ENCODE measurements at regions not wholly inside any gene's neighbourhood (a gene's known extent, or its start where the extent isn't known, plus 50 kb on each side); places are given as distances from the start of the nearest gene placed in this dataset.

GRCh38 chr5:1748271-1748670, 51.4 kb downstream of the MRPL36 start:
- BruUV-seq (replicated peaks) = no TSS peak
- ATAC-seq (no peak), FAIRE-seq (no peak), DNase-seq (ENCODE audit: low spot score) (no peak)
- Histone ChIP-seq H3K9ac (ENCODE audit: insufficient read depth, low read depth, low read length) (no peak overlapping the region), H2AFZ (ENCODE audit: low read length) (no peak overlapping the region), H3K36me3 (replicated peaks in 1 of 2; ENCODE audit: control insufficient read depth in 1 of 2, insufficient read depth in 2 of 2, low read length in 2 of 2) (no peaks in the 10 kb centered on the region), H3K4me2 (ENCODE audit: low read depth, low read length) (no peak overlapping the region), H3K27ac (ENCODE audit: extremely low read length, insufficient read depth, low read length) (no peak overlapping the region), H3K79me2 (ENCODE audit: insufficient read depth, low read length) (no peaks in the 10 kb centered on the region), H3K9me3 (ENCODE audit: low read length) (no peaks in the 10 kb centered on the region), H3K27me3 (ENCODE audit: control insufficient read depth in 1 of 2, insufficient read depth in 2 of 2, low read length in 2 of 2) (peaks cover 6 to 95% of the 10 kb centered on the region in 2 experiments; a peak in 4 of 5 replicates), H4K20me1 (ENCODE audit: insufficient read depth, low read length) (no peaks in the 10 kb centered on the region), H3K4me1 (ENCODE audit: insufficient read depth, low read length) (no peaks in the 10 kb centered on the region), H3K4me3 (replicated peaks in 1 of 3; ENCODE audit: insufficient read depth in 1 of 3, low read depth in 2 of 3, low read length in 3 of 3) (no peak overlapping the region)
- ChIA-PET POLR2A (no interaction called here), CTCF (ENCODE audit: low intra/inter-chr PET ratio, low total read pairs) (no interaction called here)
- intact Hi-C loops (cut with micrococcal nuclease; ENCODE audit: unreplicated experiment) = no loop called here
- WGBS (ENCODE audit: low lambda C conversion rate) = 12% methylated on average over 12 of the region's 12 CpGs
- TF ChIP-seq POGK (CRISPR knock-in tag; conservative IDR thresholded peaks at IDR 0.05) (no peak), ZNF180 (CRISPR knock-in tag; IDR thresholded peaks at IDR 0.05; ENCODE audit: borderline replicate concordance, low read depth) (no peak), KDM4B (CRISPR knock-in tag; IDR thresholded peaks at IDR 0.05) (no peak), ZNF124 (CRISPR knock-in tag; IDR thresholded peaks at IDR 0.05) (no peak), DR1 (CRISPR knock-in tag; IDR thresholded peaks at IDR 0.05) (no peak)
- in situ Hi-C loops (cut with HindIII; ENCODE audit: extremely low pct_ligation_motif_present, low pct_unique_long_range_greater_than_20kb) = no loop called here

GRCh38 chr5:1747803-1748085, 51.9 kb downstream of the MRPL36 start:
- H3K9me3 ChIP-seq (ENCODE audit: low read length) = no peaks in the 10 kb centered on the region
- no CpG with 5 or more reads among the region's 5 CpGs for WGBS (ENCODE audit: low lambda C conversion rate)
- H2AFZ ChIP-seq (ENCODE audit: low read length) = no peak overlapping the region
- H3K4me3 ChIP-seq (replicated peaks in 1 of 3; ENCODE audit: insufficient read depth in 1 of 3, low read depth in 2 of 3, low read length in 3 of 3) = no peak overlapping the region
- H3K4me2 ChIP-seq (ENCODE audit: low read depth, low read length) = no peak overlapping the region
- no peak for FAIRE-seq
- no peaks in the 10 kb centered on the region for H4K20me1 ChIP-seq (ENCODE audit: insufficient read depth, low read length)
- ChIA-PET CTCF (ENCODE audit: low intra/inter-chr PET ratio, low total read pairs) (no interaction called here), POLR2A (no interaction called here)
- DNase-seq (ENCODE audit: low spot score) = no peak
- H3K36me3 ChIP-seq (replicated peaks in 1 of 2; ENCODE audit: control insufficient read depth in 1 of 2, insufficient read depth in 2 of 2, low read length in 2 of 2) = no peaks in the 10 kb centered on the region
- in situ Hi-C loops (cut with HindIII; ENCODE audit: extremely low pct_ligation_motif_present, low pct_unique_long_range_greater_than_20kb) (no loop called here), intact Hi-C loops (cut with micrococcal nuclease; ENCODE audit: unreplicated experiment) (no loop called here)
- peaks cover 6 to 95% of the 10 kb centered on the region in 2 experiments; a peak in 4 of 5 replicates for H3K27me3 ChIP-seq (ENCODE audit: control insufficient read depth in 1 of 2, insufficient read depth in 2 of 2, low read length in 2 of 2)
- no peaks in the 10 kb centered on the region for H3K79me2 ChIP-seq (ENCODE audit: insufficient read depth, low read length)
- no TSS peak for BruUV-seq (replicated peaks)
- H3K4me1 ChIP-seq (ENCODE audit: insufficient read depth, low read length) = no peaks in the 10 kb centered on the region
- H3K27ac ChIP-seq (ENCODE audit: extremely low read length, insufficient read depth, low read length) = no peak overlapping the region
- H3K9ac ChIP-seq (ENCODE audit: insufficient read depth, low read depth, low read length) = no peak overlapping the region
- ATAC-seq = no peak
- TF ChIP-seq ZNF292 (CRISPR knock-in tag; IDR thresholded peaks at IDR 0.05; ENCODE audit: borderline replicate concordance, low read depth) (no peak), SNAI1 (CRISPR knock-in tag; IDR thresholded peaks at IDR 0.05; ENCODE audit: borderline replicate concordance) (no peak), ZNF841 (CRISPR knock-in tag; IDR thresholded peaks at IDR 0.05; ENCODE audit: borderline replicate concordance) (no peak), HNF1B (CRISPR knock-in tag; IDR thresholded peaks at IDR 0.05) (no peak), PATZ1 (CRISPR knock-in tag; IDR thresholded peaks at IDR 0.05) (no peak), ZNF644 (CRISPR knock-in tag; IDR thresholded peaks at IDR 0.05; ENCODE audit: low read depth) (no peak), ZNF784 (CRISPR knock-in tag; IDR thresholded peaks at IDR 0.05; ENCODE audit: borderline replicate concordance) (no peak), ZNF83 (CRISPR knock-in tag; IDR thresholded peaks at IDR 0.05; ENCODE audit: borderline replicate concordance) (no peak), RBAK (CRISPR knock-in tag; IDR thresholded peaks at IDR 0.05) (no peak), SIN3B (IDR thresholded peaks at IDR 0.05; ENCODE audit: low read length) (no peak)

Data from HepG2 (cell line).